Right atrium auricular region (tissue), 2 donors: ENCODE measurements at regions not wholly inside any gene's neighbourhood (a gene's known extent, or its start where the extent isn't known, plus 50 kb on each side); places are given as distances from the start of the nearest gene placed in this dataset.

Experiments used
- DNase-seq: peaks from one replicate; pipeline ENCODE4 v3.0.0-alpha.2; 2019; ENCODE audit warnings: low spot score
- H3K27ac ChIP-seq, 2 donors: fragments of 200-600 bp; sonication (generic); 1 replicate in 1 of 2; 2 replicates in 1 of 2; pipeline ENCODE4 v1.5.1; 2016 to 2019
- H3K27me3 ChIP-seq, 2 donors: fragments of 200-600 bp; sonication (generic); one replicate each; pipeline versions ENCODE4 v1.5.1 to v1.6.0; 2017 to 2019
- H3K36me3 ChIP-seq: fragments of 200-600 bp; sonication (generic); one replicate; pipeline ENCODE4 v1.5.1; 2016
- H3K4me1 ChIP-seq, 2 donors: fragments of 200-600 bp; sonication (generic); one replicate each; pipeline versions ENCODE4 v1.5.1 to v1.6.0; 2017 to 2019
- H3K4me3 ChIP-seq, 2 donors: fragments of 200-600 bp; sonication (generic); 1 replicate in 1 of 2; 2 replicates in 1 of 2; pipeline ENCODE4 v1.5.1; 2017 to 2019; ENCODE audit warnings: mild to moderate bottlenecking in 1 of 2, moderate library complexity in 1 of 2
- H3K9me3 ChIP-seq, 2 donors: fragments of 200-600 bp; sonication (generic); one replicate each; pipeline ENCODE4 v1.5.1; 2019
- TF ChIP-seq, protein P1 (sequence below), 2 donors: fragments of 200-600 bp; sonication (generic); IDR thresholded peaks; one replicate each; pipeline ENCODE4 v1.5.1; 2019; ENCODE audit warnings: antibody characterized with exemption in 2 of 2

DNA sequence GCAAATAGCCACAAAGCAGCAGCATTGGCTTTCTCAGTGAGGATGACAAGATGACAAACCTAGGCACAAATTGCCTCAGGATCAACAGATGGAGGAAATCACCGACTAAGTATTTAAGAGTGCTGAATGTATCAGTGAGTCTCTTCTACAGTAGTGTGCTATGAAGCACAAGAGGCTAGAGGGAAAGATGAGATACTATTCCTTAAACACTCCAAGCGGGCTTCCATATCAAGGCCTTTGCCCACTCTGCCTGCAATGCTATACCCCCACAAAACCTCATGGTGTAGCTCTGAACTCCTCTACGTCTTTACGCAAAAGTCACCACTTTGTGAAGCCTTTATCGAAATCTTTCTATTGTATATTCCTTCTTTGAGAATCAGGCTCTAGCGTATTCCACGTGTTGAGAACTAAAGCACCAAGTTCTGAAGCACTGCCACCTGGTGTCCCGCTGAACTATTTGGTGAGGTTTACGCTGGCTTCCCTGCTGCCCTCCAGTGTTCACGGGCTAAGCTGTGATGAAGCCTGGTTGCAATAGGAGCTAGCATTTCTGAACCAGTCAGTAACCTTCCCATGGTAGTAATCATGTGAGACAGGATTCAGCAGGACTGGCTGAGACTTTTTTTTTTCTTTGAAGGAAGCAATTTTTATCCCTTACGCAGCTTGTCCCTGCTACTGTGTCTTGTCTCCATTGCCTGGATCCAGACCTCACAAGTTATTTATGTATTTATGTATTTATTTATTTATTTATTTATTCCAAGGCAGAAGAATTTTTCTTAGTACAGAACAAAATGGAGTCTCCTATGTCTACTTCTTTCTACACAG, 426.5 kb upstream of the OR4E1 start:
- DNase-seq, result peak; percentile 83
- TF ChIP-seq, protein P1, sequence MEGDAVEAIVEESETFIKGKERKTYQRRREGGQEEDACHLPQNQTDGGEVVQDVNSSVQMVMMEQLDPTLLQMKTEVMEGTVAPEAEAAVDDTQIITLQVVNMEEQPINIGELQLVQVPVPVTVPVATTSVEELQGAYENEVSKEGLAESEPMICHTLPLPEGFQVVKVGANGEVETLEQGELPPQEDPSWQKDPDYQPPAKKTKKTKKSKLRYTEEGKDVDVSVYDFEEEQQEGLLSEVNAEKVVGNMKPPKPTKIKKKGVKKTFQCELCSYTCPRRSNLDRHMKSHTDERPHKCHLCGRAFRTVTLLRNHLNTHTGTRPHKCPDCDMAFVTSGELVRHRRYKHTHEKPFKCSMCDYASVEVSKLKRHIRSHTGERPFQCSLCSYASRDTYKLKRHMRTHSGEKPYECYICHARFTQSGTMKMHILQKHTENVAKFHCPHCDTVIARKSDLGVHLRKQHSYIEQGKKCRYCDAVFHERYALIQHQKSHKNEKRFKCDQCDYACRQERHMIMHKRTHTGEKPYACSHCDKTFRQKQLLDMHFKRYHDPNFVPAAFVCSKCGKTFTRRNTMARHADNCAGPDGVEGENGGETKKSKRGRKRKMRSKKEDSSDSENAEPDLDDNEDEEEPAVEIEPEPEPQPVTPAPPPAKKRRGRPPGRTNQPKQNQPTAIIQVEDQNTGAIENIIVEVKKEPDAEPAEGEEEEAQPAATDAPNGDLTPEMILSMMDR (IDR thresholded peaks at IDR 0.05), result peak; percentile 31 to 63

DNA sequence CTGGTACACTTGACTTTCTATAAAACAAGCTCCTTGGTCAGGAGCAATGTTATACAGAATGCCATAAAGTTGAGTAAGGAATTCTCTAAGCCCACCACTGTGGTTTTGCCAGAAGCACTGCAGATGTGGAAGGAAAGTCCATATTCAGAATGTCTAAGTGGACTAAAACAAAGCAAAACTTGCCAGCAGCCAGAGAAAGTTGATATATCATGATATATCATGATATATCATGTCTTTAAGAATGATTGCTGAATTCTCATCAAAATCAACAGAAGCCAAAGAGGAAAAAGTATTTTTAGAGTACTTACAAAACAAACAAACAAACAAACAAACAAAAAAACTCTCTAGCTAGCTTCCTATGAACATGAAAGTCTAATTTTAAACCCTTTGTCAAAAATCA, 424.8 kb upstream of the OR4E1 start:
- H3K36me3 ChIP-seq, result no peaks in the 10 kb centered on the region
- TF ChIP-seq, protein P1 (IDR thresholded peaks at IDR 0.05), result no peak
- DNase-seq, result no peak
- H3K27ac ChIP-seq, result no peak overlapping the region
- H3K27me3 ChIP-seq, result no peaks in the 10 kb centered on the region
- H3K4me1 ChIP-seq, result peaks cover 0 to 8% of the 10 kb centered on the region in 2 donors
- no peak overlapping the region for H3K4me3 ChIP-seq
- no peaks in the 10 kb centered on the region for H3K9me3 ChIP-seq

More for the DNA sequence above, 426.5 kb upstream of the OR4E1 start:
- H3K4me3 ChIP-seq, result no peak overlapping the region
- H3K9me3 ChIP-seq, result no peaks in the 10 kb centered on the region
- no peak overlapping the region for H3K27ac ChIP-seq
- H3K36me3 ChIP-seq, result no peaks in the 10 kb centered on the region
- no peaks in the 10 kb centered on the region for H3K27me3 ChIP-seq
- H3K4me1 ChIP-seq, result peaks cover 0 to 8% of the 10 kb centered on the region in 2 donors

DNA sequence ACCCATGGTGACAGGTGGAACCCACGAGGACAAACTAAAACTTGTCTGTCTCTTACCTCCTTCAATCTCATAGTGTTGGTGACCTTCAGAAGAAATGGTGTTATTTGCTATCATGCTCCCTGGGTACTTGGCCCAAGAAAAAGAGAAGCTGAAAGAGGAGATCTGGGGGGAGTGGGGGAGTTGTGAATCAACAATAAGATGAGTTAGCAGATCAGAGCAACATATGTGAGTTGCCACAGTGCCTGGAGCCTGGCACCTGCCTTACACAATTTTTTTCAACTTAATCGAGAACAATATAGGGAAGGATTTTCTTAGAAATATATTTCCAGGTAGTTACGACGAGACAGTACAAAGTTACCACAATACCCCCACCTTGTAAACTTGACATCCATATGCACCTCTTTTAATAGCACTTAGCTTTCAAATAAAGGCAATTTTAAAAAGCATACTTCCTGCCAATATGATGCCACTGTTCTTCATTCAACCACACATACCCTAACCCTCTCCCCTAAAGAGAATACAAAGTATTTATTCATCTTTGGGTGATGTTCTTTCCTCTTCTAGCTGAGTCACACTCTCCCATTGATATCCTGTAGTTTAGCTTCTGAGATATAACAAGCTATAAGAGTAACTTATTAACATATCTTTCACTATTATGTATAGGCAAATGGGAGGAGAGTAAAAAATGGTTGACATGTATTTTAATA, 424.1 kb upstream of the OR4E1 start:
- Histone ChIP-seq H3K9me3 (no peaks in the 10 kb centered on the region), H3K36me3 (no peaks in the 10 kb centered on the region), H3K4me3 (no peak overlapping the region), H3K27ac (peak overlapping the region; percentile 25 to 43), H3K27me3 (no peaks in the 10 kb centered on the region), H3K4me1 (peaks cover 0 to 8% of the 10 kb centered on the region in 2 donors)
- DNase-seq, result no peak
- TF ChIP-seq, protein P1 (IDR thresholded peaks at IDR 0.05), result no peak

- TF ChIP-seq, protein P1 (IDR thresholded peaks at IDR 0.05), result no peak
These were observed 423.5 kb upstream of the OR4E1 start for GRCh38 chr14:22097072-22097471.

DNA sequence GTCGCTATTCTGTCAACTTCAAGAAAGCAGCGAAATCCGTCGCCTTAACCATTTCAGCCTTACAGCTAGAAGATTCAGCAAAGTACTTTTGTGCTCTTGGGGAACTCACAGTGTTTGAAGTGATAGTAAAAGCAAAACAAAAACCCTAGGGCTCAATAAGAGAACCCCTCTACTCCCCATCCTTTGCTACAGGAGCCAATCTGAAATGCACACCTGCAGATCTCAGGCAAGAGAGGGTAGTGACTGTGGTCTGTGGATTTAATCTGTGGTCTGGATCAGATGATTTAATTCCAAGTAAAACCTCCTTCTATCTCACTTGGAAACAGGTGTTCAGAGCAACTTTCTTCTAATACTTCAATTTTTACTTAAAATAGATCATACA, 422.9 kb upstream of the OR4E1 start:
- DNase-seq, result no peak
- no peaks in the 10 kb centered on the region for H3K36me3 ChIP-seq
- H3K27me3 ChIP-seq, result no peaks in the 10 kb centered on the region
- no peaks in the 10 kb centered on the region for H3K9me3 ChIP-seq
- peak overlapping the region in 1 of 2 donors; percentile 58 for H3K27ac ChIP-seq
- H3K4me1 ChIP-seq, result peaks cover 0 to 8% of the 10 kb centered on the region in 2 donors
- no peak overlapping the region for H3K4me3 ChIP-seq
- TF ChIP-seq, protein P1 (IDR thresholded peaks at IDR 0.05), result no peak

More at GRCh38 chr14:22097072-22097471, 423.5 kb upstream of the OR4E1 start:
- H3K27ac ChIP-seq, result peak overlapping the region; percentile 25 to 58
- no peak overlapping the region for H3K4me3 ChIP-seq
- no peak for DNase-seq
- no peaks in the 10 kb centered on the region for H3K36me3 ChIP-seq
- no peaks in the 10 kb centered on the region for H3K9me3 ChIP-seq
- peaks cover 0 to 8% of the 10 kb centered on the region in 2 donors for H3K4me1 ChIP-seq
- no peaks in the 10 kb centered on the region for H3K27me3 ChIP-seq
